GM18511 (cell line): ENCODE measurements at regions not wholly inside any gene's neighbourhood (a gene's known extent, or its start where the extent isn't known, plus 50 kb on each side); places are given as distances from the start of the nearest gene placed in this dataset.

Experiments
- ATAC-seq: cut with Tn5 transposase; IDR thresholded peaks from one replicate; pipeline ENCODE4 v1.9.1; 2021; ENCODE audit warnings: mild to moderate bottlenecking, moderate library complexity; ENCODE audit not compliant: unreplicated experiment

- ATAC-seq = peak; percentile 53
Observed at GRCh38 chr10:129390147-129390546, 76.9 kb upstream of the MGMT start.

- no peak for ATAC-seq
Observed at GRCh38 chr10:129390726-129391125, 76.3 kb upstream of the MGMT start.

- no peak for ATAC-seq
Observed at GRCh38 chr10:129391464-129391863, 75.6 kb upstream of the MGMT start.

- no peak for ATAC-seq
Observed at GRCh38 chr10:129392855-129393254, 74.2 kb upstream of the MGMT start.

GRCh38 chr10:129393812-129394211 lies 73.2 kb upstream of the MGMT start:
- ATAC-seq = no peak

GRCh38 chr10:129394518-129395328 lies 72.3 kb upstream of the MGMT start:
- ATAC-seq = no peak

- no peak for ATAC-seq
Observed at GRCh38 chr10:129396021-129396722, 70.9 kb upstream of the MGMT start.

- ATAC-seq = no peak
Observed at GRCh38 chr10:129397198-129397974, 69.7 kb upstream of the MGMT start.

GRCh38 chr10:129398711-129399141 lies 68.3 kb upstream of the MGMT start:
- ATAC-seq = no peak

- no peak for ATAC-seq
Observed at GRCh38 chr10:129400426-129400825, 66.6 kb upstream of the MGMT start.

- no peak for ATAC-seq
Observed at GRCh38 chr10:129402459-129402858, 64.6 kb upstream of the MGMT start.

- no peak for ATAC-seq
Observed at GRCh38 chr10:129404091-129404490, 63.0 kb upstream of the MGMT start.

GRCh38 chr10:129405389-129405788 lies 61.7 kb upstream of the MGMT start:
- no peak for ATAC-seq

GRCh38 chr10:129410688-129411392 lies 56.2 kb upstream of the MGMT start:
- ATAC-seq = no peak

- no peak for ATAC-seq
Observed at GRCh38 chr10:129411393-129411705, 55.7 kb upstream of the MGMT start.

GRCh38 chr10:129411772-129412171 lies 55.3 kb upstream of the MGMT start:
- no peak for ATAC-seq

- no peak for ATAC-seq
Observed at GRCh38 chr10:129413024-129413423, 54.0 kb upstream of the MGMT start.

GRCh38 chr10:129415215-129416140 lies 51.6 kb upstream of the MGMT start:
- ATAC-seq = no peak

- no peak for ATAC-seq
Observed at GRCh38 chr10:129416155-129416554, 50.9 kb upstream of the MGMT start.
